Frontal cortex (tissue), 3 donors: ENCODE measurements at regions not wholly inside any gene's neighbourhood (a gene's known extent, or its start where the extent isn't known, plus 50 kb on each side); places are given as distances from the start of the nearest gene placed in this dataset.
"Not testable (repeated sequence)": the region's sequence is repeated elsewhere in the genome, so short reads cannot be mapped to it uniquely, and the experiment has no call there.

Experiments
- DNase-seq, 2 donors: peaks; one replicate each; pipeline ENCODE4 v3.0.0; 2012; ENCODE audit warnings: low spot score in 2 of 2
- FAIRE-seq: peaks from 2 replicates; lab custom pipeline; 2012; peaks lifted over from hg19 to GRCh38; lab: Jason Lieb, UNC
- donor health status: control.
- donor health status: control.
- donor health status: control.

GRCh38 chr1:229900220-229900619 lies 166.8 kb upstream of the GALNT2 start:
- FAIRE-seq: no peak
- DNase-seq: no peak

GRCh38 chr1:229905031-229905545 lies 161.9 kb upstream of the GALNT2 start:
- FAIRE-seq (no peak), DNase-seq (no peak)

GRCh38 chr1:229905652-229906051 lies 161.4 kb upstream of the GALNT2 start:
- DNase-seq (no peak), FAIRE-seq (peak; percentile 3)

GRCh38 chr1:229907884-229908638 lies 159.0 kb upstream of the GALNT2 start:
- DNase-seq (no peak), FAIRE-seq (no peak)

- FAIRE-seq: no peak
- no peak for DNase-seq
Observed at GRCh38 chr1:229908689-229909088, 158.3 kb upstream of the GALNT2 start.

GRCh38 chr1:229913489-229913888 lies 153.5 kb upstream of the GALNT2 start:
- DNase-seq (no peak), FAIRE-seq (no peak)

GRCh38 chr1:229919488-229919887 lies 147.6 kb upstream of the GALNT2 start:
- FAIRE-seq: peak; percentile 59
- not testable (repeated sequence) for DNase-seq

GRCh38 chr1:229920683-229921082 lies 146.4 kb upstream of the GALNT2 start:
- FAIRE-seq: no peak
- DNase-seq: no peak

- DNase-seq: no peak
- FAIRE-seq: no peak
Observed at GRCh38 chr1:229922249-229922648, 144.8 kb upstream of the GALNT2 start.

- DNase-seq: no peak
- FAIRE-seq: no peak
Observed at GRCh38 chr1:229924639-229925038, 142.4 kb upstream of the GALNT2 start.

- no peak for FAIRE-seq
- no peak for DNase-seq
Observed at GRCh38 chr1:229928767-229929166, 138.3 kb upstream of the GALNT2 start.

GRCh38 chr1:229931751-229932150 lies 135.3 kb upstream of the GALNT2 start:
- DNase-seq, FAIRE-seq: not testable (repeated sequence)

GRCh38 chr1:229935157-229935556 lies 131.9 kb upstream of the GALNT2 start:
- not testable (repeated sequence) for DNase-seq, FAIRE-seq

- FAIRE-seq (no peak), DNase-seq (no peak)
Observed at GRCh38 chr1:229938551-229938950, 128.5 kb upstream of the GALNT2 start.

- FAIRE-seq (no peak), DNase-seq (no peak)
Observed at GRCh38 chr1:229940684-229941083, 126.4 kb upstream of the GALNT2 start.

GRCh38 chr1:229941160-229941559 lies 125.9 kb upstream of the GALNT2 start:
- no peak for FAIRE-seq
- DNase-seq: no peak

- FAIRE-seq (no peak), DNase-seq (no peak)
Observed at GRCh38 chr1:229941831-229942230, 125.2 kb upstream of the GALNT2 start.

GRCh38 chr1:229942501-229942900 lies 124.5 kb upstream of the GALNT2 start:
- FAIRE-seq (no peak), DNase-seq (no peak)

GRCh38 chr1:229943148-229943714 lies 123.8 kb upstream of the GALNT2 start:
- DNase-seq (no peak), FAIRE-seq (no peak)

- DNase-seq: no peak
Observed at GRCh38 chr1:229943988-229944743, 122.9 kb upstream of the GALNT2 start.

GRCh38 chr1:229945795-229946194 lies 121.2 kb upstream of the GALNT2 start:
- DNase-seq (no peak), FAIRE-seq (no peak)

More at GRCh38 chr1:229943988-229944743, 122.9 kb upstream of the GALNT2 start:
- no peak for FAIRE-seq
